Esophagus squamous epithelium (tissue), 5 donors: ENCODE measurements at regions not wholly inside any gene's neighbourhood (a gene's known extent, or its start where the extent isn't known, plus 50 kb on each side); places are given as distances from the start of the nearest gene placed in this dataset.

Experiments used
- DNase-seq: peaks from one replicate; lab custom pipeline; 2025; lab: John Stamatoyannopoulos, UW
- H3K27ac ChIP-seq, 4 donors: fragments of 200-600 bp; sonication (generic); one replicate each; pipeline ENCODE4 v1.5.1; 2016 to 2019; ENCODE audit warnings: mild to moderate bottlenecking in 1 of 4
- H3K27me3 ChIP-seq, 4 donors: fragments of 200-600 bp; sonication (generic); 1 replicate in 3 of 4; 2 replicates in 1 of 4; pipeline versions ENCODE4 v1.5.1 to v1.6.0; 2017 to 2021; ENCODE audit warnings: antibody characterized with exemption in 1 of 4
- H3K36me3 ChIP-seq, 3 donors: fragments of 200-600 bp; sonication (generic); one replicate each; pipeline ENCODE4 v1.5.1; 2016 to 2019
- H3K4me1 ChIP-seq, 3 donors: fragments of 200-600 bp; sonication (generic); one replicate each; pipeline ENCODE4 v1.5.1; 2017 to 2019
- H3K4me3 ChIP-seq, 4 donors: fragments of 200-600 bp; sonication (generic); 1 replicate in 3 of 4; 2 replicates in 1 of 4; pipeline ENCODE4 v1.5.1; 2016 to 2019; ENCODE audit warnings: mild to moderate bottlenecking in 2 of 4, moderate library complexity in 1 of 4
- H3K9me3 ChIP-seq, 3 donors: fragments of 200-600 bp; sonication (generic); one replicate each; pipeline ENCODE4 v1.5.1; 2016 to 2019
- POLR2A ChIP-seq, 4 donors: fragments of 450-650 bp; IDR thresholded peaks; one replicate each; pipeline ENCODE4 v1.6.1; 2017; ENCODE audit warnings: antibody characterized with exemption in 4 of 4, mild to moderate bottlenecking in 4 of 4, moderate library complexity in 3 of 4
- WGBS, 2 donors: methylation state at CpG; one replicate each; pipeline ENCODE4 v1.1.5; 2018; 5-methylcytosine and 5-hydroxymethylcytosine counted together
- intact Hi-C: fragments of 100-400 bp; cut with DNase I; formaldehyde crosslinking; loops from one replicate; pipeline ENCODE4 v1.15.0; 2022
- TF ChIP-seq, protein P1 (sequence below), 6 experiments: fragments of 450-650 bp in 4 of 6; fragments of 200-600 bp in 2 of 6; sonication (generic) in 2 of 6; IDR thresholded peaks; one replicate each; pipeline ENCODE4 v1.5.1; 2016 to 2019; ENCODE audit warnings: antibody characterized with exemption in 6 of 6, mild to moderate bottlenecking in 4 of 6, moderate library complexity in 4 of 6
- donor health status: DM: yes; HTN: yes; CAD: no.

DNA sequence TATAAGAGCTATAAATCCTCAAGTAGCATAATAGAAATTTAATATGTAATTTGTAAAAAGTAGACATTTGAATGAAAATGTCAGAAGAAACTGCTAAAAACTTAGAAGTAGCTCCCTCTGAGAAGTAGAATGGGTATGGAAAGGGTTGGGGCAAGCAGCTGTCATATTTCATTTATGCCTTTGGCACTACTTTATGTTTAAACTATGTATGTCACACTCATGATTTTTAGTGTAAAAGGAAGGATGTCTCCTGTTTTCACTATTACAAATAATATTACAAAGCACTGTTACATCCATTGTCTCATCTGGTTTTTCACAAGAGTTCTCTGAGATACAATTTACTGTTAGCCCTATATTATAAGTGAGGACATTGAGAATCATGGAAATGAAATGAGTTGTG, 96.3 kb upstream of the ZNF462 start:
- intact Hi-C loops, result no loop called here
- Histone ChIP-seq H3K4me3 (no peak overlapping the region), H3K27me3 (no peaks in the 10 kb centered on the region), H3K4me1 (no peaks in the 10 kb centered on the region), H3K9me3 (no peaks in the 10 kb centered on the region), H3K36me3 (no peaks in the 10 kb centered on the region), H3K27ac (no peak overlapping the region)
- TF ChIP-seq POLR2A (IDR thresholded peaks at IDR 0.05), result no peak
- TF ChIP-seq, protein P1, sequence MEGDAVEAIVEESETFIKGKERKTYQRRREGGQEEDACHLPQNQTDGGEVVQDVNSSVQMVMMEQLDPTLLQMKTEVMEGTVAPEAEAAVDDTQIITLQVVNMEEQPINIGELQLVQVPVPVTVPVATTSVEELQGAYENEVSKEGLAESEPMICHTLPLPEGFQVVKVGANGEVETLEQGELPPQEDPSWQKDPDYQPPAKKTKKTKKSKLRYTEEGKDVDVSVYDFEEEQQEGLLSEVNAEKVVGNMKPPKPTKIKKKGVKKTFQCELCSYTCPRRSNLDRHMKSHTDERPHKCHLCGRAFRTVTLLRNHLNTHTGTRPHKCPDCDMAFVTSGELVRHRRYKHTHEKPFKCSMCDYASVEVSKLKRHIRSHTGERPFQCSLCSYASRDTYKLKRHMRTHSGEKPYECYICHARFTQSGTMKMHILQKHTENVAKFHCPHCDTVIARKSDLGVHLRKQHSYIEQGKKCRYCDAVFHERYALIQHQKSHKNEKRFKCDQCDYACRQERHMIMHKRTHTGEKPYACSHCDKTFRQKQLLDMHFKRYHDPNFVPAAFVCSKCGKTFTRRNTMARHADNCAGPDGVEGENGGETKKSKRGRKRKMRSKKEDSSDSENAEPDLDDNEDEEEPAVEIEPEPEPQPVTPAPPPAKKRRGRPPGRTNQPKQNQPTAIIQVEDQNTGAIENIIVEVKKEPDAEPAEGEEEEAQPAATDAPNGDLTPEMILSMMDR (IDR thresholded peaks at IDR 0.05), result no peak
- DNase-seq, result no peak

DNA sequence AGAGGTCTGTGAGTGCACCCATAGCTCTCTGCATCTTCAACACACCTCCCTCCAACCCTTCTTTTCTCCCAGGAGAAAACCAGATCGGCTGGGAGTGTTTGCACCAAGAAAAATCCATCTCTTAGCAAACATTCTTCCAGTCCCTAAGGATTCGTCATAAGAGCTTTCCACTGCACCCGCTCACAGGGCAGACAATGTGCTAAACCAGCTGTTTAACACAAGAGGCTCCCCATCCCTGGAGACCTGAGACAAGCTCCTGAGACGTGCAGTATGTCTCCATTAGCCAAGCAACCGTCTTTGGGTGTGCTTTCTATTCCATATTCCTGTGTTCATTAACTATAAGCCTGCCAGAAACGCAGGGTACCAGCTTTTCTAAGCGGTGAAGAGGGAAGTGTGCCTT, 93.6 kb upstream of the ZNF462 start:
- Histone ChIP-seq H3K4me1 (peaks cover 0 to 15% (median 10%) of the 10 kb centered on the region in 3 donors), H3K27ac (no peak overlapping the region), H3K9me3 (no peaks in the 10 kb centered on the region), H3K4me3 (no peak overlapping the region), H3K36me3 (no peaks in the 10 kb centered on the region), H3K27me3 (no peaks in the 10 kb centered on the region)
- no peak for DNase-seq
- 58 to 81% methylated on average over 3 to 7 of the region's 7 CpGs for WGBS, 2 donors
- TF ChIP-seq, protein P1 (IDR thresholded peaks at IDR 0.05), result no peak
- TF ChIP-seq POLR2A (IDR thresholded peaks at IDR 0.05), result no peak
- intact Hi-C loops, result no loop called here

DNA sequence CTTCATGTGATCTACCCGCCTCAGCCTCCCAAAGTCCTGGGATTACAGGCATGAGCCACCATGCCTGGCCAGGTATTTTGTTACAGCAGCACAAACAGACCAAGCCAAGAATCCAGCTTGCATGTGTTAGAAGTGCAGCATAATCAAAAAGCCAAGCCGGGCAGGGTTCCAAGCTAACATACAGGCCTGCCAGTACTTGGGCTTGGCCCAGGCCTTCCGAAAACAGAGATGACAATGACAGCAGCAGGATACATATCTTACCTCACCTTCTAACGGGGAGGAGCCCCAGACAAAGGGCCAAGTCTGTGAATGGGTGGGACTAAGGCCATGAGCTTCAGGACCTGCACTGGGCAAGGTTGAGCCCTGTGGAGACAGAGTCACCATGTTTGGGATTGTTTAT, 91.4 kb upstream of the ZNF462 start:
- TF ChIP-seq, protein P1 (IDR thresholded peaks at IDR 0.05), result no peak
- no peak for TF ChIP-seq POLR2A (IDR thresholded peaks at IDR 0.05)
- H3K27ac ChIP-seq, result no peak overlapping the region
- intact Hi-C loops, result no loop called here
- 8 to 60% methylated on average over 1 to 2 of the region's 4 CpGs for whole genome bisulfite sequencing, 2 donors
- H3K36me3 ChIP-seq, result no peaks in the 10 kb centered on the region
- no peak for DNase-seq
- H3K27me3 ChIP-seq, result no peaks in the 10 kb centered on the region
- no peak overlapping the region for H3K4me3 ChIP-seq
- H3K4me1 ChIP-seq, result peaks cover 0 to 15% (median 10%) of the 10 kb centered on the region in 3 donors
- no peaks in the 10 kb centered on the region for H3K9me3 ChIP-seq

DNA sequence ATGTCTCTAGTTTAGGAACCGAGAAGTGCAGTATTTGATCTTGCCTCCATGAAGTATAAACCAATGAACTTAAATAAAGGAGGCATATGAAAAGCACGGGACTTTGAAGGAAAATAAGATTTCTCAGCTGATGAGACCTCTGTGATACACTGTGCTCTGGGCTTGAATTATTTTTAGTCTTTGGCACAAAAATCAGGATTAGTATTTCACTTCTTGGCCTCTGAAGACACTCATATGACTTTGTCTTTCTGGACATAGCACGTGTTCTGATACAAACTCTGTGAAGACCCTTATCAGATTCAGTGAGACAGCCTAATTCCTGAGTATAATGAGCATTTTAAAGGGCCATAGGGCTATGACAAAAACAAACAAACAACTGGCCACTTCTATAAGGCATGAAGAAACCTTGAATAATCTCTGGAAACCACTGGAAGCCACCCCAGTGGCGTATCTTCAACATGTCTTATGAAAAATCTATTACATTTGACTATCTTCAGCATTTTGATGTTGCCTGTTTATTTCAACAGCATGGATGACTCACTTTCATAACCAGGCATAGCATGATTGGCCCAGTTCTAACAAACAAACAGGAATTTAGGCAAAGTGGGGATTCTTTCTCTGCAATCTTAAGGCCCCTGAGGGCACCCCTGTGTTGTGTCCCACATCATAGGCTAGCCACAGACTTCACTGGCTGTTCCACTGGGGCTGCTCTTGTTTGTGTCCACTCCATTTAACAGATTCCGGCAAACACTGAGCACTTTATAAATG, 90.3 kb upstream of the ZNF462 start:
- intact Hi-C loops, result no loop called here
- no peak overlapping the region for H3K27ac ChIP-seq
- H3K9me3 ChIP-seq, result no peaks in the 10 kb centered on the region
- no peaks in the 10 kb centered on the region for H3K27me3 ChIP-seq
- H3K4me1 ChIP-seq, result peaks cover 0 to 15% (median 10%) of the 10 kb centered on the region in 3 donors
- no peak for TF ChIP-seq POLR2A (IDR thresholded peaks at IDR 0.05)
- TF ChIP-seq, protein P1 (IDR thresholded peaks at IDR 0.05), result no peak
- WGBS, 2 donors, result 70 to 88% methylated on average over 5 of the region's 5 CpGs
- H3K4me3 ChIP-seq, result no peak overlapping the region
- no peaks in the 10 kb centered on the region for H3K36me3 ChIP-seq
- DNase-seq, result no peak

DNA sequence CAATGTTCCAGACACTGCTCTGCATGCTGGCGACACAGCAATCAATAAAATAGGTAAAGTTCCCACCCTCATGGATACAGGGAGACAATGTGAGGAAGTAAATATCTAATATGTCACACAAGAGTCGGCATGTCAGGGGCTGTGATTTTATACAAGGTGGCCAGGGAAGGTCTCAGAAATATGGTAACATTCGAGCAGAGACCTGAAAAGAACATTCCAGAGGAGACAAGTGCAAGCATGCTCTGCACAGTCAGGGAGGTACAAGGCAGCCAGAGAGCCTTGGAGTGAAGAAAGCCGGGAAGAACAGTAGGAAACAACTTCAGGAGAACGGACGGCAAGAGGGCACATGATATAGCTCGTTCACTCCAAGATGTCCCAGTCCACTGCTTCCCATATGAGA, 89.2 kb upstream of the ZNF462 start:
- DNase-seq, result no peak
- intact Hi-C loops, result no loop called here
- Histone ChIP-seq H3K4me3 (no peak overlapping the region), H3K36me3 (no peaks in the 10 kb centered on the region), H3K9me3 (no peaks in the 10 kb centered on the region), H3K27me3 (no peaks in the 10 kb centered on the region), H3K4me1 (peaks cover 0 to 15% (median 10%) of the 10 kb centered on the region in 3 donors), H3K27ac (no peak overlapping the region)
- no peak for TF ChIP-seq POLR2A (IDR thresholded peaks at IDR 0.05)
- TF ChIP-seq, protein P1 (IDR thresholded peaks at IDR 0.05), result no peak
- WGBS, 2 donors, result 47 to 49% methylated on average over 7 of the region's 7 CpGs
